ENCODE measurements at regions not wholly inside any gene's neighbourhood (a gene's known extent, or its start where the extent isn't known, plus 50 kb on each side); places are given as distances from the start of the nearest gene placed in this dataset.
"Not testable (repeated sequence)": the region's sequence is repeated elsewhere in the genome, so short reads cannot be mapped to it uniquely, and the experiment has no call there.

DNA sequence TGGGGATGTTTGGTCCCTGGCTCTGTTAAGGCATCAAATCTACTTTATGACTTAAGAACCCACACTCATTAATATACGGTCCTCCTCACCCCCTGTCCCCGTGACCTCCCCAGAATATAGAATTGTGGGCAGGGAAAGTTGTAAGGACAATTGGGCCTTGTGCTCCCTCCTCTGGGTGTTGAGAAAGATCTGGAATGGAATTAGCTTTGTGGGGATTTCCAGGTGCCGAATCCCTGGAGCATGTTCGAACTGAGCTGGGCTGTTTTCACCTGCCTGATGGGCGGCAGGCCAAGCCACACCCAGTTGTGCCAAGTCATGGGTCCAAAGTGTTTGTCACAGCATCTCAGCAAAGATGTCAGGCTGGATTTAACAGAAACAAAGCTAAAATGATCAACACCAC, 349.3 kb upstream of the KLF3 start:
- DNase-seq = no peak

DNA sequence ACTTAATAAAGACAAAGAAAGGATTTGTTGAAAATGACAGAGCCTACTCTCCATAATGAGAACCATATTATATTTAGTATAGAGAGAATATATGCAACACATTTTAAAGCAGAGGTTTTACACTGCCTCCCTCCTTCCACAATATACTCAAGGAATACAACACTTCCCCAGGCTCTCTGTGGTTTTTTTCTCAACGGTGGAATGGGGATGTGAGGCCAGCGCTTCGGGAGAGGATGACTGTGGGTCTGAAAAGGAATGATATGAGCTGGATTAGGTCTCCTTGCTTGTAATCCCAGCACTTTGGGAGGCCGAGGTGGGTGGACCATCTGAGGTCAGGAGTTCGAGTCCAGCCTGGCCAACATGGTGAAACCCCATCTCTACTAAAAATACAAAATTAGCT, 348.7 kb upstream of the KLF3 start:
- DNase-seq = no peak

DNA sequence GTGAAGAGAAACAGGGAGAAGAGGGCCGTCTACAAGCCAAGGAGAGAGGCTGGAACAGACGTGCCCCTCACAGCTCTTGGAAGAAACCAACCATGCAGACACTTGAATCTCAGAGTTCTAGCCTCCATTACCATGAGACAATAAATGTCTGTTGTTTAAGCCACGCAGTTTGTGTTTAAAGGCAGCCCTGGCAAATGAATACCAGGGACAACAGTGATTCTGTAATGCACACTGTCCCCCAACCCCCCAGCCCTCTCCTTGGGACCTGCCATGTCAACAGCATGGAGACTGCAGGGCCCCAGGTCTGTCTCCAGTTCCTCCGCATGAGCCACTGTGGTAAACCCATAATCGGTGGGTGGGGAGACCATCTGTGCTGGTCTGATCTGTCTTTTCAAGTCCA, 348.0 kb upstream of the KLF3 start:
- no peak for DNase-seq

DNA sequence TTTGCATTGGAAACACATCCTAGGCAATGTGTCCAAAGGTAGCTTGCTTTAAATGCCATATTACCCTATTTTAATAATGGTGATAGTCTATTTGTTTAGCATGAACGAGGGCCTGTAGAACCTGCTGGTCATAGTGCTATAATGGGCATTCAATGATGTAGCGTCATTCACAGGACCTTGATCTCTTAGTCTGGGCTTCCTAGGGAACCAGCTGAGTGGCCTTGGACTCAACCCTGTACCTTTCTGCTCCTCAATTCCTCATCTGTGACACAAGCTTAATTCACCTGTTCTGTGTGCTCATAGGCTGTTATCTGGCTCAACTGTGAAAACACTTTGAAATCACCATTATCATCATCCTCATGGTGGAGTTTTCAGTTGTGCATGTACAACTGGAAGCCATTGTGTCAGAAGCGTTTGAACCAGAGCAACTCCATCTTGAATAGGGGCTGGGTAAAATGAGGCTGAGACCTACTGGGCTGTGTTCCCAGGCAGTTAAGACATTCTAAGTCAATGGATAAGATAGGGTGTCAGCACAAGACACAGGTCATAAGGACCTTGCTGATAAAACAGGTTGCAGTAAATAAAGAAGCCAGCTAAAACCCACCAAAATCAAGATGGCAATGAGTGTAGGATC, 346.8 kb upstream of the KLF3 start:
- no peak for DNase-seq

DNA sequence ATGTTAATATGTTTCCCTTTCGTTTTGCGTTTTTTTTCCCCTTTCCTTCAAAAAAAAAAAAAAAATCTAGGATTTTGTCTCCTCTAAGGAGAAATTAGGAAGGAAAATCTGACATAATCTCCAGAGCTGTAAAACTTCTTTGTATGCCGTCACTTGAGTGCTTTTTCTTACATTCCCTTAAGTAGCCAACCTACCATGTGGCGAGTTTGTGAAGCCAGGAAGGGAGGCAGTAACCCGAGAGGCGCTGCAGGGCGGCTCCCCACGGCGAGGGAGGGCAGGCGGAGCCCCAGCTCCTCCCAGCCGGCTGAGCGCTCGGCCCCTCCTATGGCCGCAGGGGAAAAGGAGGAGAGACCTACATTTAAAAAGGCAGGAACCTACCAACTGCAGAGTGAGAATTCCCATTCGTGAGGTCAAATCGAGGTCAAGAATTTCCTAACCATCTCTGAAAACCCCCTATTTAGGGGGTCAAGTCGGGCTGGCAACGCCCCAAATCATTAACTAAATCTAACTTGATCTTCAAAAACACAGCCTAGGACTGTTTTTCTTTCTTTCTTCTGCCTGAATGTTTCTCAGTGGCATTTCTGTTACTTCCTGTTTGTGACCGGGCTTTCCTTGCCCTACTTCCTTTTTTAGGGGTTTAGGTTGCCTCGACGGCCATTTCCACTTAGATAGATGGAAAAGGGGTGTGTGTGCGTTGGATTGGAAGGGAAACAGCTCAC, 345.1 kb upstream of the KLF3 start:
- DNase-seq = peak; percentile 74 to 78

DNA sequence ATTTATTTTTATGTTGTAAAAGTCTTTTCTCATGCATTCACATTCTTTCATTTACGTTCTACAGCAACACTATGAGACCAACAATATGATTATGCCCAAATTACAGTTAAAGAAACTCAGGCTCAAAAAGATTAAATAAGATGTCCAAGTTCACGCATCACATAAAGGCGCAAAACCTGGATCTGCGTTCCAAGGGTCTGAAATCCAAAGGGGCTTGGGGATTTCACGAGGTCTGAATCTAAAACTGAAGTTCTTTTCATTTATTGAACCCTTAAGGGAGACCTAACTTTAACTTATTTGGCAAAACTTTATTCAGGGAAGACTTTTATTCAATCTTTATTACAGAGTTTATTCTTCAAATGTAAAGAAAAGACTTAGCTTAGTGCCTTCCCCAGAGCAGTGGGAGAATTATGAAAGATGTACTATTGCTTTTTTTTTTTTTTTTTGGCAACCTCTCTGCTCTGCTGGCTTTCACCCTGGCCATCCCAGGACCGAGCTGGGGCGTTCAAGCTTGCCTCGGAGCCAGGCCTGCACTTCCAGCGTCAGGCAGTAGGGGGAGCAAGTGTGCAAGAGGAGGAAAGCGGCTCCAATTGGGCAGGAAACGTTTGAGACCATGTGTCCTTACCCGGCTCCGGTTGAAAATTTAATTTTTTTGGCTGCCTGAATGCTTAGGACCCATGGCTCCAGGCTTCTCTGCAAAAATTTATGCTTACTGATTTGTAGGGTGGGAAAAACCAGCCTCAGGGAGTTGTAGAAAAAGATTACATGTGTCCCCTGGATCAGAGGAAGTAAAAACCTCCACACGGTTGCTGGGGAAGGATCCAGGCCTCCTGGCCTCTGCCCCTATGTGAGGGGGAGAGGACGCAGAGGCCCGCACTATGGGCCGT, 344.3 kb upstream of the KLF3 start:
- DNase-seq = peak; percentile 98 to 100

DNA sequence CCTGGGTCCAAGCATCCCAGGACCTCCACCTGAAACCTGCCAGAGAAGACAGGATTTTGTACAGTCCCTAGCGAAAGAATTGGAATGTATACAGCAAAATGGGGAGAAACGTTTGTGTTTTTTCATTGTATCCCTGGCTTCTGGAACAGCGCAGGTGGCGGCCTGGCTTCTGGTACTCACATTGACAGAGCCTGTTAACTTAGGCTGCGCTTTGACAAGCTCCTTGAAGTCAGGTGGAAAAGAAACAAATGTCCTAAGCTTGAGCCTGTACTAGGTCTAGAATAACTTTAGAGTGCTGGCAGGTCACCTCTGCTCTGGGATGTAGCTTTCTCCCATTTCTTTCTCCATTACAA, 343.7 kb upstream of the KLF3 start:
- no peak for DNase-seq

DNA sequence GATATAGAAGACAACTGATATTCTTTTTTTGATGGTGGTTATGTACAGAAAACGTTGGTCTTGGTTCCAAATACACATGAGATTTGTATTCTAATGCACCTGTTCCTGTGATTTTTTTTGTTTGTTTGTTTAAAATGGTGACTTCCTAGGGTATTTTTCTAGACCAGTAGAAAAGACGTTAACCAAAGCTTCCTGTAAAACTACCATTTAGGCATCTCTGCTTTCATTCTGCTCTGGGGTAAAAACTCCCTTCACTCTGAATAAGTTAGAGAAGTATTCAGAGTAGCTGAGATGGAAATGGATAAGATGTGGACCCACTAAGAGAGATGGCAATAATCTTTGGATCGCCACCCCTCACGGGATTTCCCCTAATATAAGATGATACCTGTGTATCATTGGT, 343.2 kb upstream of the KLF3 start:
- DNase-seq = no peak

DNA sequence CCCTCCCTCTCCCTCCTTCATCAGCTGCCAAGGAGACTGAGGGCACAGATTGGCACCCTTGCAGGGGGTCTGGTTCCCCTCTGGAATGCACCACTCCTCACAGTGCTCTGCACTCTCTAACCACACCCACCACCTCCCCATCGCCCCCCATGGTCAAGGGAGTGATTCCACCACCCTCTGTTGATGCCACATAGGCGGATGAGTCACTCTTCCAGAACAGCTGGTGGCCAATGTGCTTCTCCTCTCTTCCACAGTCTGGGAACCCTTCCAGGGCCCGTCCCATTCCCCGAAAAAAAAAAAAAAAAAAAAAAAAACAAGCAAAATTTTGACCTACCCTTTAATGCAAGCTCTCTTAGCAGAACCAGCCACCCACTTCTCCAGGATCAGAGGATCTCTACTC, 341.3 kb upstream of the KLF3 start:
- no peak for DNase-seq

DNA sequence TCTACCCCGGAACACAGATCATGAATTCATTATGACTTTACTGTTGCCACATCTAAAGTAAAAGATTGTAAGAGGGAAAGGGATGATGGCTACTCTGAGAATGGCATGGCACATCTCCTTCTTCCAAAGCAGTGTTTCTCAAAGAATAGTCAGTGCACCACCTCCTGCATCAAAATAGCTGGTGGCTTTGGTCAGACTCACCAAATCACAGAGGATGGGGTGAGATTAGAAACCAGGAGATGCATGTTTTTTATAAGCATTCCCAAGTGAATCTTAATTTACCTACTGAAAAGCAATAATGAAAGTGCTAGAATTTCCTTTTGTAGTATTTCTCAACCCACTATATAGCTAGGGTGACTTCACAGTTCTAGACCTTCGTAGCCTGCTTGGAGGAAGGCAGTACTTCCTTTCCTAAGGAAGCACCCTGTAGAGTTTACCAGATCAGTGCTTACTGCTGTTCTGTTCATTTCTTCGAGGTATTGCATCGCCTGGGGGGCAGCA, 340.8 kb upstream of the KLF3 start:
- no peak for DNase-seq

DNA sequence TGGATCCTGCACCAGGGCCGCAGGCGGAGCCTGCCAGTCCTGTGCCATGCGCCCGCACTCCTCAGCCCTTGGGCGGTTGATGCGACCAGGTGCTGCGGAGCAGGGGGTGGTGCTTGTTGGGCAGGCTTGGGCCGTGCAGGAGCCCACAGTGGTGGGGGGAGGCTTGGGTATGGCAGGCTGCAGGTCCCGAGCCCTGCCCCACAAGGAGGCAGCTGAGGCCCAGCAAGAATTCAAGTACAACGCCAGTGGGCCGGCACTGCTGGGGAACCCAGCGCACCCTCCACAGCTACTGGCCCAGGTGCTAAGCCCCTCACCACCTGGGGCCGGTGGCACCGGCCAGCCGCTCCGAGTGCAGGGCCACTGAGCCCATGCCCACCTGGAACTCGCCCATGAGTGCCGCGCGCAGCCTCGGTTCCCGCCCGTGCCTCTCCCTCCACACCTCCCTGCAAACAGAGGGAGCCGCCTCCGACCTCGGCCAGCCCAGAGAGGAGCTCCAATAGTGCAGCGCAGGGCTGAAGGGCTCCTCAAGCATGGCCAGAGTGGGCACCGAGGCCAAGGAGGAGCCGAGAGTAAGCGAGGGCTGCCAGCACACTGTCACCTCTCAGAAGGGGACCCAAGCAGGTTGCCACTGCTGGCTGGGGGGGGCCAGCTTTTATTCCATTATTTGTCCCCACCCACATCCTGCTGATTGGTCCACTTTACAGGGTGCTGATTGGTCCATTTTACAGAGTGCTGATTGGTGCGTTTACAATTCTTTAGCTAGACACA, 339.0 kb upstream of the KLF3 start:
- no peak for DNase-seq

DNA sequence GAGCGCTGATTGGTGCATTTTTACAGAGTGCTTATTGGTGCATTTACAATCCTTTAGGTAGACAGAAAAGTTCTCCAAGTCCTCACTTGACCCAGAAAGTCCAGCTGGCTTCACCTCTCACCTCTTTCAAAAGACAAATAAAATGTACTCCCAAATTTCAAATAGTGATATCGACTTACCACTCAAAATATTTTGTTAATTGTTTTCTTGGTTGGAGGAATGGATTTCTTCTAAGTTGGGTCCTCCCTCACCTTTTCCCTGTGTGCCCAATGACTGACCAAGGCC, 338.4 kb upstream of the KLF3 start:
- no peak for DNase-seq

DNA sequence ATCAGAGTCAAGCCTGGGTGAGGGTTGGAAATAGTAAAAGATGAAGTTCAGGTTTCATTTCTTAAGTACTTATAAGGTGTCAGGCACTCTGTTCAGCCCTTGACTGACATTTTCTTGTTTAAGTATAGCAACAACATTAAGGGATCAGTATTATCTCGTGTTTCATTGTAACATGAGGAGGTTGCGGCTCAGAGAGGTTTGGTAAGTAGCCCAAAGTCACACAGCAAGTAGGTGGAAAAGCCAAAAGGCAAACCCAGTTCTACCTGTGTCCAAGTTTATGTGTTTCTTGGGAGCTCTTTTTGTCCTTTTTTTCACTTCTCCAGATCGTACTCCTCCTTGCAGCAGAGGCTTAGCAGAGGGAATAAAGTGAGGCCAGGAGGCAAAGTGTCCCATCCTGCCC, 337.5 kb upstream of the KLF3 start:
- DNase-seq = no peak

DNA sequence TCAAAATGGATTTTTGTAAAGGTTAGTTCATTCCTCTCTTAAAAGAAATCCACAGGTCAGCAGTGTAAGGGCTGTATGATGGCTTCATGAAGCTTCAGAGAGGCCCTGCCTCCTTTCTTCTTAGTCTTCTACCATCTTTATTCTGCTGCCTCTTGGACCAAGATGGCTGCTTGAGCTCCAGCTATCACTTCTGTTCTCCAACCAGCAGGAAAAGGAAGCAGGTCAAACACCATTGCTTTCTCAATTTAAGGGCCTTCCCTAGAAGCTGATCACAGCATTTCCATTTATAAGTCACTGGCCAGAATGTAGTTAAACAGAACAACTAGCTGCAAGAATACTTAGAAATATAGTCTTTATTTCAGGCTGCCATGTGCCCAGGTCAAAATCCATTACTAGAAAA, 336.8 kb upstream of the KLF3 start:
- no peak for DNase-seq

DNA sequence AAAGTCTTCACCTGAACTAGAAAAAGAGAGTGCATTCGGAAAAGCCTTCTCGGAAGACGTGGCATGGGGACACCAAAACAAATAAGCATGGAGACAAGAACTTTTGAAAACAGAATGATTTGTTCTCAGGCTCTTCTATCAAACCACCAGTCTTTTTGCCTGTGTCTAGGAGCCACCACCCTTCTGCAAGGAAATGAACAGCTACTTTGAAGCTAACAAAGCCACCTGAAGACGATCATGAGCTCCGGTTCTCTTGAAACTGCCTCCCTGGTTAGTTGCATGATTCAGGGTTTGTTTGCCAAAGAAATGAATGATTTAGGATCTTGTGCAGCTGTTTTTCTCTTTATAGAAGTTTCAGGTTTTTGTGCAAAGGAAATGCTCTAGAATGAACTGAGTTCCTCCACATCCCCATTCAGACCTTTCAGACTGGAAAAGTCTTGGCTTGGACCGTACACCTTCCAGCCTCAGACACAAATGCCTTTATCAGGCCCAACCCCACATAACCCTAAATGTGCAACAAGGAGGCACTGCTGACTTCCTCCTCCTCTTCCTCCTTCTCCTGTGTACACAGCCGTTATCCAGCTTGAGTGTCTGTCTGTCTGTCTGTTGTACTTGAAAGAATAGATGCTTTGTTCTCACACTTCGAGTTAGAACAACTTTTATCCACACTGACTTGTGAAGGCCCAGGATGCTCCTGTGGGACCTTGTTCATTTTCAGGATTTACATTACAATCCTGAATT, 334.8 kb upstream of the KLF3 start:
- DNase-seq = no peak

DNA sequence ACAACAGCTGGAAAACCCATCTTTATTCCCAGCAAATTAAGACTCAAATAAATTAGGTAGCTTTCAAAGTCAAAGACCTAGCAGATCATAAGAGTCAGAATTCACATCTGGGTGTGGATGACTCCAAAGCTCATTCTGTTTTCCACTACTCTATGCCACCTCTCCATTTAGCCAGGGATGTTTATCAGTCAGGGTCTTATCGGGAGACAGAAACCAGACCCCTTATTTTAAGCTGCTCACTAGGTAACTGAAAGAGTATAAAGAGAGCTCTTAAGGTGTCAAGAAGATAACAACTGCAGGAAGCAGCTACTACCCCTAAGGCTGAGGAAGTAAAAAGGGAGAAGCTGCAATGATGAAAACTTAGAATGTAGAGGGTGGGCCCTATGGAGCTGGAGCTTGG, 333.7 kb upstream of the KLF3 start:
- no peak for DNase-seq

DNA sequence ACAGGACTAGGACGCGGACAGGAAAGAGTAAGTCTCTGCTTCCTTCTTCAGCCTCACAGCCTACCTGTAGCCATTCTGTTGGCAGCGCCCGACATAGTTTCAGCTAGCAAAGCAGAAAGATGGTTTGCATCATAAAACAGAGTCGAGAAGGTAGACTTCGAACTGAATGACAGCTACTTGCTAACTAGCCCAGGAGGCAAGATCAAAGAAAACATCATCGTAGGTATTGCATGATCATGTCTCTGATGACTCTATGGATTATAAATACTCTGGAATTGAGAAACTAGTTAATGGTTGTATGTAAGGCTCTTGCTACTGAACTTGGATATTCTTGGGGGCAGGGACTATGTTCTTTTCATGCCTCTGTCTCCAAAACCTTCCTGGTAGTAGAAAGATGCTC, 333.1 kb upstream of the KLF3 start:
- no peak for DNase-seq

DNA sequence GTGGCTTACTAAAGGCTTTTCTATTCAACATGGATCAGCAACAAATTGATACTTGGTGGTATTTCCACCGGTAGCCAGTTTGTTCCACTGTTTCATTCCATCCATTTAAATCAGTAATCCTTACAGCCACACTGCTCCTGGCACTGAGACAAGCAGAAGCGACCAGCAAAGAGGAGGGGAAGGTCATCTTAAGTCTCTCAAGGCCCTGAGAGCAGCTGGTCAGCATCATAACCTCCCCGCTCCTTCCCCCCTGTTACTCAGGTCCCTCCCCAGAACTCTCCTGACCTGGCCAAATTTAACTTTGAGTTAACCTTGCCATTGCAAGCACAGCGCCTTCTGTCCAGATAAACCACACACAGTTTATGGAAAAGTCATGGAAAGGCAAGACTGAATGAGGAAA, 331.3 kb upstream of the KLF3 start:
- no peak for DNase-seq

DNA sequence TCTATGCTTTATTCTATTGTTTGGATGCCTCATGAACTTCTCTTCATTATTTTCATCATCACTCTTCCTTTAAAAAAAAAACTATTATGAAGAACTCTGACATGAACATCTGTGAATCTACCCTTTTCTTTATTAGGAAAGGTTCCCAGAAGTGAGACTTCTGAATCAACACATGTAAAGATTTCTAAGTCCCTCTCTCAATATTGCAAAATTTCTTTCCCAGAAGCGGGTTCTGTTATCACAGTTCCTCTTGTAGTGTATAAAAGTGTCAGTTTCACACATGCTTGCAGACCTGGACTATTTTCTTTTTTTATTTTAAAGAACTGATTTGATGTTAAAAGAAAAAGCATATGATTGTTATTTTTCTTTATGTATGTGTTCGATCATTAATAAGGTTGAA, 330.8 kb upstream of the KLF3 start:
- DNase-seq = no peak

DNA sequence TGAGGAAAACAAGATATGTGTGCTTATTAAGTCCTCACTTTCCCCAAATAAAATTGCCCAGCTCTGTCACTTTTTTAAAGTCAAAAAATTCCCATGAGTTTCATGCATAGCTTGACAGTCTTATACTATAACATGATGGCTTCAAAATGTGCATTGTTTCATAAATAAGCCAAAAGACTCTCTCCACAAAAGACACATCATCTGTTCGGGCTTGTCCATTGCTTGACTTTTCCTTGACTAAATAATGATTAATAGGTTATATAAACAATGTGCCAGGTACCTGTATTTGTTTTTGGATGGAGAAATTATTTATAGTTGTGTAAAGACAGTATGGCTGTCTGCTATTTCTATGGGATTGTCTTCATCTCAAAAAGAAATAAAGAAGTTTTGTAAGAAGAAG, 329.2 kb upstream of the KLF3 start:
- no peak for DNase-seq

DNA sequence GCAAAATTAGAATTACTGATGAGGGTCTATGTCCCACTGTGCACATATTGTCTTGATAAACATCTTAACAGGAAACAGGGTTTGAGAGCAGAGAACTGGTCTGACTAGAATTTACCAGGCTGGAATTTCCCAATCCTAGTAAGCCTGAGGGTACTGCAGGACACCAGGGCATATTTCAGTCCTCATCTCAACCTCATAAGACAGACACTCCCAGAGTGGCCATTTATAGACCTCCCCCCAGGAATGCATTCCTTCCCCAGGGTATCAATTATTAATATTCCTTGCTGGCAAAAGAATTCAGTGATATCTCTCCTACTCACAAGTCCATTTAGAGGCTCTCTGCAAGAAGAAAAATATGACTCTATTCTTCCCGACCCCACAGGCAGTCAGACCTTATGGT, 325.1 kb upstream of the KLF3 start:
- DNase-seq = not testable (repeated sequence)

DNA sequence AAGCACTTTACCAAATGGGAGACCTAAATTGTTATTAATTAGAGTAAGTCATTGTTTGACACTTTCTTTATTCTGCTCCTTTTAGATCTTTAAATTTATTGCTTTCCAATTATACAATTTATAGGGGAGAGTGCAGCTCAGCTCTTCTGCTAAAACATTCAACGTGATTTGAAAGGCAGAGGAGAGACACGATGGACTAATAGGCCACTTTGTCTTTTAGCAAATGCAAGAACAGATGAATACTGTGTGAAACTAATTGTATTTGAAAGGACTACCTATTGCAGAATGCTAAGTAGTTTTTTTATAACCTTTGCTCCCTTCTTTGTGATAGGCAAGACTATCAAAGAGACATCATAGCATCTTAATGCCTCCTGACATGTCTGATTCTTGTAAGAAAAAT, 320.4 kb upstream of the KLF3 start:
- no peak for DNase-seq

DNA sequence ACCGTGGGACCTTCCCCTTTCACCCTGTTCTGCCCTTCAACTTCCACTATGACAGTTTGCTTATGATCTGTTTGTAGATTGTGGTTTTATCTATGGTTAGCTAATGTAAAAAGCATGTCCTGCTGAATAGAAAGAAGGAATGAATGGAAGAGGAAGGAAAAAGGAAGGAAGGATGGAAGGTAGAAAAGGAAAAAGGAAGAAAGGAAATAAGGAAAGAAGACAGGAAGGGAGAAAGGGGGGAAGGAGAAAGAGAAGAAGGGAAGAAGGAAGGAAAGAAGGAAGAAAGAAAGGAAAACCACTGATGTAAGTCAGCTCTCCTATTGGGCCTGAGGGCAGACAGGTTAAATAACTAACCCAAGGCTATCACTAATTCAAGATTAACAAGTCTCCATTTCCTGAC, 319.1 kb upstream of the KLF3 start:
- no peak for DNase-seq

All from activated T-cell treated with anti-CD3 and anti-CD28 coated beads, Interleukin-2, amount 50 U/mL, for 48 hours (primary cell).